Fibroblast of lung (primary cell): ENCODE measurements at regions not wholly inside any gene's neighbourhood (a gene's known extent, or its start where the extent isn't known, plus 50 kb on each side); places are given as distances from the start of the nearest gene placed in this dataset.

Source experiments
- CTCF ChIP-seq, 2 donors: IDR thresholded peaks in 1 of 2; conservative IDR thresholded peaks in 1 of 2; 1 replicate in 1 of 2; 2 replicates in 1 of 2; pipeline ENCODE4 v1.5.1; 2011 to 2012; ENCODE audit warnings: low read length in 2 of 2, control low read depth in 1 of 2, inconsistent platforms in 1 of 2, low read depth in 1 of 2, mild to moderate bottlenecking in 1 of 2
- EZH2 ChIP-seq: IDR thresholded peaks from 2 replicates; pipeline ENCODE4 v1.5.1; 2012; ENCODE audit warnings: low read length, control low read depth, mild to moderate bottlenecking; ENCODE audit errors: missing control alignments

GRCh38 chr6:84512391-84512790 is 252.0 kb downstream of the TBX18 start:
- no peak for TF ChIP-seq CTCF (conservative IDR thresholded peaks at IDR 0.05 in 1 of 2, IDR thresholded peaks at IDR 0.05 in 1 of 2; ENCODE audit: low read depth in 1 of 2, low read length in 2 of 2)
- TF ChIP-seq EZH2: no peak
